Fibroblast of skin of abdomen (primary cell): ENCODE measurements at regions not wholly inside any gene's neighbourhood (a gene's known extent, or its start where the extent isn't known, plus 50 kb on each side); places are given as distances from the start of the nearest gene placed in this dataset.
"Not testable (repeated sequence)": the region's sequence is repeated elsewhere in the genome, so short reads cannot be mapped to it uniquely, and the experiment has no call there.

ENCODE experiments used
- DNase-seq: peaks from one replicate; pipeline ENCODE4 v3.0.0-alpha.2; 2013

GRCh38 chr14:55769877-55770276, 189.9 kb downstream of the KTN1 start:
- DNase-seq = no peak

- no peak for DNase-seq
These were observed 191.4 kb downstream of the KTN1 start for GRCh38 chr14:55771242-55771981.

- no peak for DNase-seq
These were observed 192.5 kb downstream of the KTN1 start for GRCh38 chr14:55772486-55772885.

- no peak for DNase-seq
These were observed 193.3 kb downstream of the KTN1 start for GRCh38 chr14:55773312-55773711.

GRCh38 chr14:55773984-55774545, 194.1 kb downstream of the KTN1 start:
- DNase-seq = no peak

GRCh38 chr14:55777877-55778276, 197.9 kb downstream of the KTN1 start:
- no peak for DNase-seq

- DNase-seq = peak; percentile 26
These were observed 200.3 kb downstream of the KTN1 start for GRCh38 chr14:55780156-55780946.

GRCh38 chr14:55781046-55781445, 201.0 kb downstream of the KTN1 start:
- DNase-seq = no peak

GRCh38 chr14:55782166-55782565, 202.2 kb downstream of the KTN1 start:
- DNase-seq = no peak

GRCh38 chr14:55789406-55789805, 209.4 kb downstream of the KTN1 start:
- no peak for DNase-seq

- DNase-seq = no peak
These were observed 214.9 kb downstream of the KTN1 start for GRCh38 chr14:55794655-55795595.

- not testable (repeated sequence) for DNase-seq
These were observed 216.5 kb downstream of the KTN1 start for GRCh38 chr14:55796513-55796912.

GRCh38 chr14:55798406-55798805, 218.4 kb downstream of the KTN1 start:
- DNase-seq = no peak

- no peak for DNase-seq
These were observed 219.6 kb downstream of the KTN1 start for GRCh38 chr14:55799508-55800095.

GRCh38 chr14:55800156-55800785, 220.3 kb downstream of the KTN1 start:
- DNase-seq = no peak

GRCh38 chr14:55801121-55801520, 221.1 kb downstream of the KTN1 start:
- no peak for DNase-seq

- no peak for DNase-seq
These were observed 223.2 kb downstream of the KTN1 start for GRCh38 chr14:55802986-55803872.

- DNase-seq = no peak
These were observed 224.0 kb downstream of the KTN1 start for GRCh38 chr14:55803873-55804553.

- no peak for DNase-seq
These were observed 225.2 kb downstream of the KTN1 start for GRCh38 chr14:55805250-55805649.
